Peyer's patch (tissue), 4 donors: ENCODE measurements at regions not wholly inside any gene's neighbourhood (a gene's known extent, or its start where the extent isn't known, plus 50 kb on each side); places are given as distances from the start of the nearest gene placed in this dataset.

Experiments used
- CTCF ChIP-seq, 6 experiments: fragments of 450-650 bp in 4 of 6; fragments of 200-600 bp in 2 of 6; sonication (generic) in 1 of 6; IDR thresholded peaks; one replicate each; pipeline ENCODE4 v1.5.1; 2017 to 2019; ENCODE audit warnings: antibody characterized with exemption in 6 of 6, mild to moderate bottlenecking in 3 of 6, moderate library complexity in 1 of 6
- POLR2A ChIP-seq, 2 donors: fragments of 450-650 bp; IDR thresholded peaks; one replicate each; pipeline ENCODE4 v1.5.1; 2017; ENCODE audit warnings: antibody characterized with exemption in 2 of 2, mild to moderate bottlenecking in 2 of 2, moderate library complexity in 2 of 2

GRCh38 chr7:9645756-9646155 lies 1212.3 kb downstream of the NXPH1 start:
- TF ChIP-seq CTCF (IDR thresholded peaks at IDR 0.05) = no peak
- TF ChIP-seq POLR2A (IDR thresholded peaks at IDR 0.05) = no peak
